Upper lobe of left lung (tissue), 4 donors: ENCODE measurements at regions not wholly inside any gene's neighbourhood (a gene's known extent, or its start where the extent isn't known, plus 50 kb on each side); places are given as distances from the start of the nearest gene placed in this dataset.

Source experiments
- EP300 ChIP-seq, 4 donors: sonication (generic); formaldehyde crosslinking; IDR thresholded peaks; one replicate each; pipeline ENCODE4 v1.5.1; 2017; ENCODE audit warnings: antibody characterized with exemption in 4 of 4, control low read depth in 2 of 4
- POLR2A ChIP-seq, 4 donors: fragments of 450-650 bp; IDR thresholded peaks; one replicate each; pipeline ENCODE4 v1.5.1; 2016 to 2017; ENCODE audit warnings: antibody characterized with exemption in 4 of 4, mild to moderate bottlenecking in 2 of 4
- POLR2AphosphoS5 ChIP-seq, 2 donors: sonication (generic); formaldehyde crosslinking; IDR thresholded peaks; one replicate each; pipeline ENCODE4 v1.5.1; 2017; ENCODE audit warnings: antibody characterized with exemption in 2 of 2
- TF ChIP-seq, protein P1 (sequence below), 6 experiments: fragments of 450-650 bp in 4 of 6; fragments of 200-600 bp in 2 of 6; sonication (generic) in 2 of 6; IDR thresholded peaks; one replicate each; pipeline ENCODE4 v1.5.1; 2016 to 2019; ENCODE audit warnings: antibody characterized with exemption in 6 of 6

GRCh38 chr7:25500393-25500921 is 272.2 kb upstream of the NPVF start:
- TF ChIP-seq, protein P1, sequence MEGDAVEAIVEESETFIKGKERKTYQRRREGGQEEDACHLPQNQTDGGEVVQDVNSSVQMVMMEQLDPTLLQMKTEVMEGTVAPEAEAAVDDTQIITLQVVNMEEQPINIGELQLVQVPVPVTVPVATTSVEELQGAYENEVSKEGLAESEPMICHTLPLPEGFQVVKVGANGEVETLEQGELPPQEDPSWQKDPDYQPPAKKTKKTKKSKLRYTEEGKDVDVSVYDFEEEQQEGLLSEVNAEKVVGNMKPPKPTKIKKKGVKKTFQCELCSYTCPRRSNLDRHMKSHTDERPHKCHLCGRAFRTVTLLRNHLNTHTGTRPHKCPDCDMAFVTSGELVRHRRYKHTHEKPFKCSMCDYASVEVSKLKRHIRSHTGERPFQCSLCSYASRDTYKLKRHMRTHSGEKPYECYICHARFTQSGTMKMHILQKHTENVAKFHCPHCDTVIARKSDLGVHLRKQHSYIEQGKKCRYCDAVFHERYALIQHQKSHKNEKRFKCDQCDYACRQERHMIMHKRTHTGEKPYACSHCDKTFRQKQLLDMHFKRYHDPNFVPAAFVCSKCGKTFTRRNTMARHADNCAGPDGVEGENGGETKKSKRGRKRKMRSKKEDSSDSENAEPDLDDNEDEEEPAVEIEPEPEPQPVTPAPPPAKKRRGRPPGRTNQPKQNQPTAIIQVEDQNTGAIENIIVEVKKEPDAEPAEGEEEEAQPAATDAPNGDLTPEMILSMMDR (IDR thresholded peaks at IDR 0.05), result no peak
- TF ChIP-seq POLR2AphosphoS5 (IDR thresholded peaks at IDR 0.05), result no peak
- TF ChIP-seq POLR2A (IDR thresholded peaks at IDR 0.05), result no peak
- no peak for TF ChIP-seq EP300 (IDR thresholded peaks at IDR 0.05)
